HL-60 (cell line): ENCODE measurements at regions not wholly inside any gene's neighbourhood (a gene's known extent, or its start where the extent isn't known, plus 50 kb on each side); places are given as distances from the start of the nearest gene placed in this dataset.

Source experiments
- DNase-seq, 2 experiments: peaks; one replicate each; pipeline ENCODE4 v3.0.0-alpha.2; 2010 to 2020; ENCODE audit warnings: low read depth in 1 of 2, low spot score in 1 of 2
- H3K27ac ChIP-seq: fragments of 250-450 bp; sonication (Bioruptor Pico); replicated peaks from 2 replicates; pipeline ENCODE4 v1.5.1; 2020; ENCODE audit warnings: mild to moderate bottlenecking, moderate library complexity
- H3K27me3 ChIP-seq: fragments of 250-450 bp; sonication (Bioruptor Pico); 2 replicates; pipeline ENCODE4 v1.5.1; 2021; ENCODE audit warnings: mild to moderate bottlenecking, moderate library complexity; ENCODE audit not compliant: insufficient read depth, poor library complexity, severe bottlenecking
- H3K4me3 ChIP-seq: replicated peaks from 2 replicates; pipeline ENCODE4 v1.5.1; 2011; ENCODE audit warnings: mild to moderate bottlenecking, control low read depth, low read length; ENCODE audit not compliant: insufficient read depth
- CTCF ChIP-seq: IDR thresholded peaks from one replicate; pipeline ENCODE4 v1.5.1; 2011; ENCODE audit warnings: low read length, control low read depth, inconsistent platforms; ENCODE audit not compliant: insufficient read depth
- GABPA ChIP-seq: IDR thresholded peaks from 2 replicates; pipeline ENCODE4 v1.6.1; 2012; ENCODE audit warnings: low read depth
- POLR2AphosphoS5 ChIP-seq: IDR thresholded peaks from 2 replicates; pipeline ENCODE4 v1.6.1; 2012; ENCODE audit warnings: low read depth
- REST ChIP-seq: IDR thresholded peaks from 2 replicates; pipeline ENCODE4 v1.6.1; 2012; ENCODE audit warnings: low read depth; ENCODE audit not compliant: insufficient replicate concordance
- SPI1 ChIP-seq: IDR thresholded peaks from 2 replicates; pipeline ENCODE4 v1.6.1; 2012; ENCODE audit warnings: low read depth, mild to moderate bottlenecking, borderline replicate concordance

- DNase-seq = no peak
These were observed 413.3 kb downstream of the MLLT3 start for GRCh38 chr9:20208961-20209371.

GRCh38 chr9:20208226-20208625, 414.1 kb downstream of the MLLT3 start:
- Histone ChIP-seq H3K27me3 (no peaks in the 10 kb centered on the region), H3K27ac (no peak overlapping the region), H3K4me3 (no peak overlapping the region)
- DNase-seq = no peak
- no peak for TF ChIP-seq CTCF
- TF ChIP-seq SPI1 = no peak

More at GRCh38 chr9:20208961-20209371, 413.3 kb downstream of the MLLT3 start:
- Histone ChIP-seq H3K4me3 (no peak overlapping the region), H3K27me3 (no peaks in the 10 kb centered on the region), H3K27ac (no peak overlapping the region)
- TF ChIP-seq POLR2AphosphoS5 (no peak), CTCF (no peak), SPI1 (no peak), REST (no peak), GABPA (no peak)

GRCh38 chr9:20207176-20207575, 415.1 kb downstream of the MLLT3 start:
- Histone ChIP-seq H3K27ac (no peak overlapping the region), H3K27me3 (no peaks in the 10 kb centered on the region), H3K4me3 (no peak overlapping the region)
- TF ChIP-seq CTCF (no peak), SPI1 (no peak), REST (no peak), GABPA (no peak), POLR2AphosphoS5 (no peak)
- no peak for DNase-seq

GRCh38 chr9:20205821-20206220, 416.5 kb downstream of the MLLT3 start:
- no peak for DNase-seq
- TF ChIP-seq REST (no peak), GABPA (no peak), SPI1 (no peak), CTCF (no peak), POLR2AphosphoS5 (no peak)
- no peak overlapping the region for H3K27ac ChIP-seq

More at GRCh38 chr9:20205821-20206220, 416.5 kb downstream of the MLLT3 start:
- Histone ChIP-seq H3K4me3 (no peak overlapping the region), H3K27me3 (no peaks in the 10 kb centered on the region)
